ENCODE measurements at regions not wholly inside any gene's neighbourhood (a gene's known extent, or its start where the extent isn't known, plus 50 kb on each side); places are given as distances from the start of the nearest gene placed in this dataset.

DNA sequence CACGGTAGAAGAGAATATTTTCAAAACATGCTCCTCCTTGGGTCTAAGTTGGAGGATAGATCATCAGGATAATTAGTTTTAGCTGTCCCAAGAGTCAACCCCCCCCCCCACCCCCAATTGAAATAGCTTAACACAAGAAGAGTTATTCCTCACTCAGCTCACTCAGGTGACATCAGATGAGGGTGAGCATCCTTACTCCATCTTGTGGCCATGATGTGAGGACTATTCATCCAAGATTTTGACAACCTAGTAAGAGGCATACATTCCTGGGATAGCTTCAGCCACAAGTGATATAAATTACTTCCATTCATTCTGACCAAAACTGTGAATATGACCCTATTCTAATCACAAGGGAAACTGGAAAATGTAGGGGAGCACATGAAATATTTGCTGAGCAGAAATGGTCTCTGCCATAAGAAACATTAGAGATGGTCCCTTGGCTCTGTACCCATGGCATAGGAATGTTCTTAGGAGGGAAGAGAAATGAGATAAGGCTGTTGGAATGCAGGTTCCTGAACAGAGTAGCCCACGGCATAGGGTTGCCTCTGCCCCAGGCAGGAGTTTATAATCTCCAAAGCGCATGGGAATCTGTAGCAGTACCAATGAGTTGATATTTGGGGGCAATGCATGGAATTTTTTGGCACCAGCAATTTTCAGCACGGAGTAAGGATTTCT, 257.2 kb downstream of the CYRIA start:
- no peak overlapping the region for H3K27ac ChIP-seq

GRCh38 chr2:16407358-16407757, 258.3 kb downstream of the CYRIA start:
- peak overlapping the region; percentile 56 to 62 for H3K27ac ChIP-seq
- no peaks in the 10 kb centered on the region for H3K36me3 ChIP-seq
- H3K9me3 ChIP-seq = no peaks in the 10 kb centered on the region
- no peaks in the 10 kb centered on the region for H3K27me3 ChIP-seq
- H3K4me3 ChIP-seq = no peak overlapping the region
- peaks cover 0 to 26% of the 10 kb centered on the region in 2 donors for H3K4me1 ChIP-seq
- no peak for TF ChIP-seq CTCF (IDR thresholded peaks at IDR 0.05)
- no peak for DNase-seq (ENCODE audit: low spot score)

More for the DNA sequence above, 257.2 kb downstream of the CYRIA start:
- no peak for DNase-seq (ENCODE audit: low spot score)
- no peak for TF ChIP-seq CTCF (IDR thresholded peaks at IDR 0.05)
- H3K27me3 ChIP-seq = no peaks in the 10 kb centered on the region
- H3K9me3 ChIP-seq = no peaks in the 10 kb centered on the region
- H3K4me3 ChIP-seq = no peak overlapping the region
- H3K4me1 ChIP-seq = peaks cover 0 to 31% of the 10 kb centered on the region in 2 donors
- no peaks in the 10 kb centered on the region for H3K36me3 ChIP-seq

- H3K27ac ChIP-seq = peak overlapping the region; percentile 56 to 62
- DNase-seq (ENCODE audit: low spot score) = no peak
- no peaks in the 10 kb centered on the region for H3K9me3 ChIP-seq
- H3K4me3 ChIP-seq = no peak overlapping the region
- no peak for TF ChIP-seq CTCF (IDR thresholded peaks at IDR 0.05)
- peaks cover 0 to 26% of the 10 kb centered on the region in 2 donors for H3K4me1 ChIP-seq
- H3K27me3 ChIP-seq = no peaks in the 10 kb centered on the region
- H3K36me3 ChIP-seq = no peaks in the 10 kb centered on the region
Measured at GRCh38 chr2:16406496-16407289, 258.9 kb downstream of the CYRIA start.

DNA sequence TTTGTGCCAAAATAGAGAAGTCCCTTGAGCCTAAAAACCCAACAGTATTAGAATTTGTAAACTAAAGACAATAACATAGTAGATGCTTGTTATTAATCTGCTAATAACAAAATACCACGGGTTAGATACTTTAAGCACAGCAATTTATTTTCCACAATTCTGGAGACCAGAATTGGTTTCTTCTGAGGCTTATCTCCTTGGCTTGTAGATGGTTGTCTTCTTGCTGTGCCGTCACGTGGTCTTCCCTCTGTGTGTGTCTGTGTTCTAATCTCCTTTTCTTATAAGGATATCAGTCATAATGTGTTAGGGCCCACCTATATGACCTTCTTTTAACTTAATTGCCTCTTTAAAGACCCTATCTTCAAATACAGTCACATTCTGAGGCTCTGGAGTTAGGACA, 260.1 kb downstream of the CYRIA start:
- TF ChIP-seq CTCF (IDR thresholded peaks at IDR 0.05) = no peak
- H3K9me3 ChIP-seq = no peaks in the 10 kb centered on the region
- DNase-seq (ENCODE audit: low spot score) = no peak
- H3K4me3 ChIP-seq = no peak overlapping the region
- no peaks in the 10 kb centered on the region for H3K27me3 ChIP-seq
- H3K36me3 ChIP-seq = no peaks in the 10 kb centered on the region
- H3K27ac ChIP-seq = no peak overlapping the region
- peaks cover 0 to 27% of the 10 kb centered on the region in 2 donors for H3K4me1 ChIP-seq

- DNase-seq (ENCODE audit: low spot score) = no peak
- Histone ChIP-seq H3K27me3 (no peaks in the 10 kb centered on the region), H3K36me3 (no peaks in the 10 kb centered on the region), H3K27ac (no peak overlapping the region), H3K4me1 (peaks cover 0 to 34% of the 10 kb centered on the region in 2 donors), H3K9me3 (no peaks in the 10 kb centered on the region), H3K4me3 (no peak overlapping the region)
- TF ChIP-seq CTCF (IDR thresholded peaks at IDR 0.05) = no peak
Measured at GRCh38 chr2:16404551-16405300, 260.9 kb downstream of the CYRIA start.
